ENCODE measurements at regions not wholly inside any gene's neighbourhood (a gene's known extent, or its start where the extent isn't known, plus 50 kb on each side); places are given as distances from the start of the nearest gene placed in this dataset.
A peak's percentile ranks its signal among the peaks of the same experiment; 100 is the strongest.

- Mint-ChIP-seq H3K9me3 (peaks cover 25% of the 10 kb centered on the region), H3K4me3 (no peak overlapping the region), H3K36me3 (ENCODE audit: low read depth) (no peaks in the 10 kb centered on the region), H3K4me1 (ENCODE audit: low read depth) (no peaks in the 10 kb centered on the region), H3K27ac (no peak overlapping the region), H3K27me3 (no peaks in the 10 kb centered on the region)
- intact Hi-C loops (cut with micrococcal nuclease) = no loop called here
These were observed 1504.6 kb upstream of the FLRT2 start for GRCh38 chr14:84025106-84026012.

- H3K4me1 Mint-ChIP-seq (ENCODE audit: low read depth) = no peaks in the 10 kb centered on the region
- intact Hi-C loops (cut with micrococcal nuclease) = no loop called here
- no peak overlapping the region for H3K4me3 Mint-ChIP-seq
- no peaks in the 10 kb centered on the region for H3K36me3 Mint-ChIP-seq (ENCODE audit: low read depth)
- H3K9me3 Mint-ChIP-seq = peaks cover 16% of the 10 kb centered on the region
- no peaks in the 10 kb centered on the region for H3K27me3 Mint-ChIP-seq
- no peak overlapping the region for H3K27ac Mint-ChIP-seq
These were observed 1502.6 kb upstream of the FLRT2 start for GRCh38 chr14:84027351-84027750.

GRCh38 chr14:84028080-84028604 lies 1501.8 kb upstream of the FLRT2 start:
- no peaks in the 10 kb centered on the region for H3K27me3 Mint-ChIP-seq
- H3K36me3 Mint-ChIP-seq (ENCODE audit: low read depth) = no peaks in the 10 kb centered on the region
- no peaks in the 10 kb centered on the region for H3K4me1 Mint-ChIP-seq (ENCODE audit: low read depth)
- intact Hi-C loops (cut with micrococcal nuclease) = no loop called here
- H3K27ac Mint-ChIP-seq = no peak overlapping the region
- no peak overlapping the region for H3K4me3 Mint-ChIP-seq
- peaks cover 9% of the 10 kb centered on the region for H3K9me3 Mint-ChIP-seq

GRCh38 chr14:84029246-84029645 lies 1500.7 kb upstream of the FLRT2 start:
- intact Hi-C loops (cut with micrococcal nuclease) = no loop called here
- Mint-ChIP-seq H3K9me3 (no peaks in the 10 kb centered on the region), H3K27ac (no peak overlapping the region), H3K4me1 (ENCODE audit: low read depth) (no peaks in the 10 kb centered on the region), H3K27me3 (no peaks in the 10 kb centered on the region), H3K36me3 (ENCODE audit: low read depth) (no peaks in the 10 kb centered on the region), H3K4me3 (no peak overlapping the region)

- H3K27ac Mint-ChIP-seq = no peak overlapping the region
- no peak overlapping the region for H3K4me3 Mint-ChIP-seq
- no peaks in the 10 kb centered on the region for H3K4me1 Mint-ChIP-seq (ENCODE audit: low read depth)
- H3K9me3 Mint-ChIP-seq = no peaks in the 10 kb centered on the region
- no peaks in the 10 kb centered on the region for H3K36me3 Mint-ChIP-seq (ENCODE audit: low read depth)
- no peaks in the 10 kb centered on the region for H3K27me3 Mint-ChIP-seq
- intact Hi-C loops (cut with micrococcal nuclease) = no loop called here
These were observed 1500.2 kb upstream of the FLRT2 start for GRCh38 chr14:84029720-84030119.

GRCh38 chr14:84036840-84037239 lies 1493.1 kb upstream of the FLRT2 start:
- H3K27ac Mint-ChIP-seq = no peak overlapping the region
- no peaks in the 10 kb centered on the region for H3K9me3 Mint-ChIP-seq
- no peaks in the 10 kb centered on the region for H3K27me3 Mint-ChIP-seq
- peak overlapping the region; percentile 9 for H3K4me3 Mint-ChIP-seq
- H3K4me1 Mint-ChIP-seq (ENCODE audit: low read depth) = peaks cover 9% of the 10 kb centered on the region
- intact Hi-C loops (cut with micrococcal nuclease) = no loop called here
- H3K36me3 Mint-ChIP-seq (ENCODE audit: low read depth) = no peaks in the 10 kb centered on the region

- H3K4me3 Mint-ChIP-seq = no peak overlapping the region
- peaks cover 9% of the 10 kb centered on the region for H3K4me1 Mint-ChIP-seq (ENCODE audit: low read depth)
These were observed 1492.4 kb upstream of the FLRT2 start for GRCh38 chr14:84037593-84037992.

GRCh38 chr14:84040101-84040500 lies 1489.8 kb upstream of the FLRT2 start:
- peaks cover 6% of the 10 kb centered on the region for H3K9me3 Mint-ChIP-seq
- H3K36me3 Mint-ChIP-seq (ENCODE audit: low read depth) = no peaks in the 10 kb centered on the region
- H3K4me1 Mint-ChIP-seq (ENCODE audit: low read depth) = peaks cover 9% of the 10 kb centered on the region
- no peak overlapping the region for H3K4me3 Mint-ChIP-seq
- intact Hi-C loops (cut with micrococcal nuclease) = no loop called here
- H3K27ac Mint-ChIP-seq = no peak overlapping the region
- H3K27me3 Mint-ChIP-seq = no peaks in the 10 kb centered on the region

More at GRCh38 chr14:84037593-84037992, 1492.4 kb upstream of the FLRT2 start:
- intact Hi-C loops (cut with micrococcal nuclease) = no loop called here
- no peaks in the 10 kb centered on the region for H3K9me3 Mint-ChIP-seq
- no peaks in the 10 kb centered on the region for H3K36me3 Mint-ChIP-seq (ENCODE audit: low read depth)
- no peaks in the 10 kb centered on the region for H3K27me3 Mint-ChIP-seq
- no peak overlapping the region for H3K27ac Mint-ChIP-seq

- peaks cover 9% of the 10 kb centered on the region for H3K4me1 Mint-ChIP-seq (ENCODE audit: low read depth)
- intact Hi-C loops (cut with micrococcal nuclease) = no loop called here
- H3K27me3 Mint-ChIP-seq = no peaks in the 10 kb centered on the region
- no peak overlapping the region for H3K27ac Mint-ChIP-seq
- H3K9me3 Mint-ChIP-seq = peaks cover 6% of the 10 kb centered on the region
- no peaks in the 10 kb centered on the region for H3K36me3 Mint-ChIP-seq (ENCODE audit: low read depth)
- no peak overlapping the region for H3K4me3 Mint-ChIP-seq
These were observed 1488.5 kb upstream of the FLRT2 start for GRCh38 chr14:84041421-84041820.

- intact Hi-C loops (cut with micrococcal nuclease) = no loop called here
- no peak overlapping the region for H3K4me3 Mint-ChIP-seq
- no peak overlapping the region for H3K27ac Mint-ChIP-seq
- no peaks in the 10 kb centered on the region for H3K4me1 Mint-ChIP-seq (ENCODE audit: low read depth)
- H3K27me3 Mint-ChIP-seq = no peaks in the 10 kb centered on the region
- peaks cover 6% of the 10 kb centered on the region for H3K9me3 Mint-ChIP-seq
- H3K36me3 Mint-ChIP-seq (ENCODE audit: low read depth) = no peaks in the 10 kb centered on the region
These were observed 1487.0 kb upstream of the FLRT2 start for GRCh38 chr14:84042992-84043391.

- intact Hi-C loops (cut with micrococcal nuclease) = no loop called here
- Mint-ChIP-seq H3K36me3 (ENCODE audit: low read depth) (no peaks in the 10 kb centered on the region), H3K4me3 (no peak overlapping the region), H3K27me3 (no peaks in the 10 kb centered on the region), H3K9me3 (no peaks in the 10 kb centered on the region), H3K4me1 (ENCODE audit: low read depth) (no peaks in the 10 kb centered on the region), H3K27ac (no peak overlapping the region)
These were observed 1465.4 kb upstream of the FLRT2 start for GRCh38 chr14:84064316-84065125.

GRCh38 chr14:84065811-84066210 lies 1464.1 kb upstream of the FLRT2 start:
- Mint-ChIP-seq H3K4me3 (no peak overlapping the region), H3K9me3 (no peaks in the 10 kb centered on the region), H3K36me3 (ENCODE audit: low read depth) (no peaks in the 10 kb centered on the region), H3K27me3 (no peaks in the 10 kb centered on the region), H3K27ac (no peak overlapping the region), H3K4me1 (ENCODE audit: low read depth) (no peaks in the 10 kb centered on the region)
- intact Hi-C loops (cut with micrococcal nuclease) = no loop called here

- Mint-ChIP-seq H3K27me3 (no peaks in the 10 kb centered on the region), H3K4me1 (ENCODE audit: low read depth) (no peaks in the 10 kb centered on the region), H3K27ac (no peak overlapping the region), H3K36me3 (ENCODE audit: low read depth) (no peaks in the 10 kb centered on the region), H3K9me3 (no peaks in the 10 kb centered on the region), H3K4me3 (no peak overlapping the region)
- intact Hi-C loops (cut with micrococcal nuclease) = no loop called here
These were observed 1461.7 kb upstream of the FLRT2 start for GRCh38 chr14:84068288-84068687.

- intact Hi-C loops (cut with micrococcal nuclease) = no loop called here
- Mint-ChIP-seq H3K27ac (no peak overlapping the region), H3K36me3 (ENCODE audit: low read depth) (no peaks in the 10 kb centered on the region), H3K4me3 (no peak overlapping the region), H3K27me3 (no peaks in the 10 kb centered on the region), H3K9me3 (no peaks in the 10 kb centered on the region), H3K4me1 (ENCODE audit: low read depth) (no peaks in the 10 kb centered on the region)
These were observed 1458.9 kb upstream of the FLRT2 start for GRCh38 chr14:84071061-84071460.
